ENCODE measurements at regions not wholly inside any gene's neighbourhood (a gene's known extent, or its start where the extent isn't known, plus 50 kb on each side); places are given as distances from the start of the nearest gene placed in this dataset.

DNA sequence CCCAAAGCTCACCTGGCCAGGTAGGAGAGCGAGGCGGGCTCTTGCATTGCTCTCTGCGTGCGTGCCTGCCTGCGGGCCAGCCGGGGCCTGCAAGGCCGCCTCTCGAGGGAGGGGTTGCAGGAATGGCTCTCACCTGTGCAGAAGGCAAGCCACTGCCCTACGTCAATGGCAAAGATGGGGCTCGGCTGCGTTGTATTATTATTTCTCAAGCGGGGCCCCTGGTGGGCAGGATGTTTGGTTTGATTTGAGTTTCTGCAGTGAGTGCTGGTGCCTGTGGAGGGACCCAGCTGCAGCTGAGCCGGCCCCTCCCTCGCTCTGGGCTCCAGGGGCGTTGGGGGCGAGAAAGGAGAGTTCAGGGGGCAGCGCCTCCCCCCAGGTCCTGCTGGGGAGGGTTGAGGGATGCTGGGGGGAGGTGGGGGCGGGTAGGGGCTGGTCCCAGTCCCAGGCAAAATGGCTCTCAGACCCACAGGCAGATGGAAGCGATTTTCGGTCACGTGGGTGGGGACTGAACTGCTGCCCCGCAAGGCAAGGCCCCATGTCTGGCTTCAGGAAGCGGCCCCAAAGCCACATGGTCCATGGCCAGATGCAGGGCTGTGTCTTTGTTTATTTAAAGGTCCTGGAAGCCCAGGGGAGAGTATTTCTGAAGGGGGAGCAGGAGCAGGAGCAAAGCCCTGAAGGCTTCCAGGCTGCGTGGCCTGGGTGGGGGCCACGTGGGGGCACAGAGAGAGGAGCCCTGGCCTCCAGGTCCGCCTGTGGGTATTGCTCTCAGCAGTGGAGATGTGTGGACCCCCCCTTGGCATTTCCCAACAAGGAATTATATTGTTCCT is 338.8 kb downstream of the SEC14L1 start:
- no peak for DNase-seq

DNA sequence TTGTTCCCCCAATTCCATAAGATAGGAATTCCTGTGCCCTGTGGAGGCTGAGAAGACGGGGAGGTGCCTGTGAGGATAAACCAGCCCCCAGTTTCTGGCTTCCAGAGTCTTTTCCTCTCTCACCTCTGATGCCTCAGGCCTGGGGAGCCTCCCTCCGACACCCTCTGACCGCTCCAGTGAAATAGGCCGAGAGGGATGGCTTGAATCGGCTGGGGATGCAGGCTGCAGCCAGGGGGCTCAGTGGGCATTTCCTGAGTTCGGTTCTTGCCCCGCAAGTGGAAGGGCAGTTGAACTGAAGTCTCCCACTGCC is 339.4 kb downstream of the SEC14L1 start:
- no peak for DNase-seq

DNA sequence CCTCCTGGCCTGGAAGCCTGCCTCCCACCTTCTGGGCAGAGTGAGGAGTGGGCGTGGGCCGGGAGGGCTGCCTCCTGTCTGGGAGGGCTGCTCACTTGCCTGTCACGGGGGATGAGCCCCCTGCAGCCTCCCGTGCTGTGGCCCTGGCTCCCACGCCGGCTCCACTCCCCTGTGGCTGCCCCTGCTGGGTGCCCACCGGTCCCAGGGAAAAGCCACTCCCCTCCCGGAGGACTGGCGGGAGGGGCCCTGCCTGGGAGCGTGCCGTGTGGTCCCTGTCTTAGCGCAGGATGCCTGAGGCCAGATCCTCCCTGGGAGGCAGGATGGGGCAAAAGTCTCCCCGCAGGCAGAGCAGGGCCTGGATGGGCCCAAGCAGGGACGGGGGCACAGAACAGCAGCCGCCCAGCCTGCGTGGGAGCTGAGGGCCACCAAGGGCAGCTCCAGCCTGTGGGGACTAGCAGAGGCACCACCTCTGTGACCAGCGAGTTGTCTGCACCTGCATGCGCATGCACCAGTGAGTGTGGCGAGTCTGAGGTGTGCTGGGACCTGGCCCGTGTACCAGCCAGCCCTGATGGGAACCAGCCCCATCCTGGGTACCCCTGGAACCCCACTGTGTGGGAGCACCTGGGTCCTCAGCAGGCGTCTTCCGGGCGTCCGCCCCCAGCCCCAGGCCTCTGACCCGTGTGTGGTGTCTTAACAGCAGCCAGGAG is 339.9 kb downstream of the SEC14L1 start:
- no peak for DNase-seq

DNA sequence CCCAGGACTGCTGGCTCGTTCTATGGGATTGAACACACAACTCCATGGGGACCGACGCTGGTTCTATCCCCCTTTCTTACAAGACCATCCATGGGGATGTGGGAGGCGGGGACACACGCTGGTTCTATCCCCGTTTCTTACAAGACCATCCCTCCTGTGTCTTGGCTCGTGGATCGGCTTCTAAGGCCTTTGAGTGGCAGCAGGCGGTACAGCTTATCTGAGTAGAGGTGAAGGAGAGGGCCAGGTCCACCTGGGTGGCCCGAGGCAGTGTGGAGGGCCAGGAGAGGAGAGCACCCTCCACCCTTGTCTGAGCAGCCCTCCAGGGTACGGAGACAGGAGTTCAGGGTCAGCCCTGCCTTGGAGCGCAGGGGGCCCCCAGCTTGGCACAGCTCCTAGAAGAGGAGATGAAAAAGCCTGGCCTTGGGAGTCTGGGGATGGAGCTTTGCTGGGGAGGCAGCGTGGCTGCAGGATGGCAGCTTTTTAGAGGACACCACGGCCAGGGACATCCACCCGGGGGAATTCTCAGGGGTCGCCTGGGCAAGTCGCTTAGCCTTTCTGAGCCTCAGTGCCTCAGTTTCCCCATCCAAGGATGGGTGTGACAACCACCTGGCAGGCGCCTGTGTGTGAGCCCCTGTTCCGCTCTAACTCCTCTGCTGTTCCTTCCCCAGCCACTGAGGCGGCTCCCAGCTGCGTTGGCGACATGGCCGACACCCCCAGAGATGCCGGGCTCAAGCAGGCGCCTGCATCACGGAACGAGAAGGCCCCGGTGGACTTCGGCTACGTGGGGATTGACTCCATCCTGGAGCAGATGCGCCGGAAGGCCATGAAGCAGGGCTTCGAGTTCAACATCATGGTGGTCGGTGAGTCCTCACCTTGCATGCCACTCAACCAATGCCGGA is 341.0 kb downstream of the SEC14L1 start:
- DNase-seq, result no peak

DNA sequence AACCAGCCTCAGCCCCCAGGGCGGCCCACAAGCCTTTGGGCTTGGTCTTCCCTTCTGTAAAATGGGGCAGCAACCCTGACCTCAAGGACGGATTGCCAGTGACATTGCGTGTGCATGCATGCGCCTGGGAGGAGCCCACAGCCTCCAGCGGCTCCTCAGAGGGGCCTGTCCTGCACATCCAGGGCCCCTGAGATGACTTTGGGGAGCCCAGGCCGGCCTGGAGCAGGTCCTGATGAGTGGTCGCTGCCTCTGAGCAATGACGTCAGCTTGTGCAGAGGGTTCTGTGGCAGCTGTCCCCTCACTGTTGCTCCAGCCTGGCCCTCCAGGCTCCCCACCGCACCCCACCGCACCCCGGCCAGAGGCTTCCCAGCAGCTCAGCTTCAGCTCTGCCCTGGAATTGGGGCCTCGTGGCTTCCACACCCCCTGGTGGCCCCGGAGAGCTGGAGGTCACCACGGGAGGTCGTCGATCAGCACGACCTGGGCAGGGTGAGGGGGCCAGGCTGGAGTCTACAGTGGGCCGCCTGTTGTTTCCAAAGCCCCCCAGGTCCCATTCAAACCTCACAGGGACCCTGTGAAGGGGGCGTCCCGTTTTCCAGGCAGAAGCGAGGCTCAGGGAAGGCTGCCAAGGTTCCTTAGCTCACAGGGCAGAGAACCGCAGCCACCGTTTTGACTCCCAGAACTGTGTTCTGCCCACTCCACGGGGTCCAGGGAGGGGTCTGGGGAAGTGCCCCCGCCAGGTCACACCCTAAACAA is 341.8 kb downstream of the SEC14L1 start:
- DNase-seq, result no peak

DNA sequence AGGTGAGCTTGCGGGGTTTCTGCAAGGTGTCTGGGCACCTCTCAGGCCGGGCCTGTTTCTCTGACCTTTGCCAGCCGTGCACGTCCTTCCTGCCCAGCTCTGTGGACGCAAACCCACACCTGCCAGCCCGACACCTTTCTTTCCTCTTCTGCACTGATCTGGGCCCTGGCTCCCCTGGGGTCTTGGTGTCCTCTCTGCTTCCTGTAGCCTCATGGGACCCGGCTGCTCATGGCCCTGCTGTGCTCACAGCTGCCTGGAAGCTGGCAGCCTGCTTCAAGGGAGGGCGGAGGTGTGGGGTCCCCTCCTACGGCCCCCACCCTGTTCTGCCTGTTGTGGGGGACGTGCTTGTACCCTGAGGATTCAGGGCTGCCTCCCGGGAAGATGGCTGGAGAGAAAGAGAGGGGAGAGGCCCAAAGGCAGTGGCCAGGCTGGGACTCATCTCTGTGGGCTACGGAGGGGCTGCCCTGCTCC is 342.4 kb downstream of the SEC14L1 start:
- DNase-seq, result no peak

DNA sequence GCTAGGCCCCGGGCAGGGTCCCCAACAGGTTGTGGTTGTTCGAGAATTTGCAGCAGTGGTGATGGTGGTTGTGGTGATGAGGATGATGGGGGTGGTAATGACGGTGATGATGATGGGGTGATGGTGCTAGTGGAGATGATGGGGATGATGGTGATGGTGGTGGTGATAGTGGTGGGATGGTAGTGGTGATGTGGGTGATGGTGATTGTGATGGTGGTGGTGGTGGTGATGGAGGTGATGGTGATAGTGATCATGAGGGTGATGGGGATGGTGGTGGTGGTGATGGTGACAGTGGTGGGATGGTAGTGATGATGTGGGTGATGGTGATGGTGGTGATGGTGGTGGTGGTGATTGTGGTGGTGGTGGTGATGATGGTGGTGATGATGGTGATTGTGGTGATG is 343.3 kb downstream of the SEC14L1 start:
- DNase-seq, result no peak

DNA sequence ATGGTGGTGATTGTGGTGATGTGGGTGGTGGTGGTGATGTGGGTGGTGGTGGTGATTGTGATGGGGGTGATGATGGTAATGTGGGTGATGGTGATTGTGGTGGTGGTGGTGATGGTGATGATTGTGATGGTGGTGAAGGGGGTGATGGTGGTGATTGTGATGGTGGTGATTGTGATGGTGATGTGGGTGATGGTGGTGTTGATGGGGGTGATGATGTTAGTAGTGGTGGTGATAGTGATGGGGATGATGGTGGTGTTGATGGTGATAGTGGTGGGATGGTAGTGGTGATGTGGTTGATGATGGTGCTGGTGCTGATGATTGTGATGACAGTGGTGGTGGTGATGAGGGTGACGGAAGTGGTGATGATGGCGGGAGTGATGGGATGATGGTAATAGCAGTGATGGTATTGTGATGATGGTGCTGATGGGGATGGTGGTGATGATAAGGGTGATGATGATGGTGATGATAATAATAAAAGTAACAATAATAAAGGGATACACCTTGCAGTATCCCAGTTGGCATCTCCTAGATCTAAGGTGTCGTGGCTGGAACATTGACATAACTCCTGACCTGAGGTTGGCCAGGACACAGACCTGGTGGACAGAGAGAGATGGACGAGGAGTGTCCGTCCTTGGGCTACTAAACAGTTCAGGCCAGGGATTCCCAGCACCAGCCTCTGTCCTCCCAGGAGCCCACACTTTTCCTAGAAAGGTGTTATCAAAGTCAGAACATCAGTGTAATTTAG is 344.5 kb downstream of the SEC14L1 start:
- no peak for DNase-seq

DNA sequence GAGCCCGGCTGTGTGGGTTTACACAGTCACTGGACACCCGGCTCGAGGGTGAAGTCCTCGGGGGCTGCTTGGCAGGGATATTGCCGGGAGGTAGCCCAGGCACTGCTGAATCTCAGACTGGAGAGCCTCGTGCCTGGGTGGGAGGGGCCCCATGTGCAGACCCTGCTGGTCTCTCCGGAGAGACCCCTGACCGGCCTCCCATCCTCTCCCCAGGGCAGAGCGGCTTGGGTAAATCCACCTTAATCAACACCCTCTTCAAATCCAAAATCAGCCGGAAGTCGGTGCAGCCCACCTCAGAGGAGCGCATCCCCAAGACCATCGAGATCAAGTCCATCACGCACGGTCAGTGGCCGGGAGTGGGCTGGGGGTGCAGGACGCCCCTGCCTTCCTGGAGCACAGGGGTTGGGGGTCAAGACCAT is 346.5 kb downstream of the SEC14L1 start:
- no peak for DNase-seq

DNA sequence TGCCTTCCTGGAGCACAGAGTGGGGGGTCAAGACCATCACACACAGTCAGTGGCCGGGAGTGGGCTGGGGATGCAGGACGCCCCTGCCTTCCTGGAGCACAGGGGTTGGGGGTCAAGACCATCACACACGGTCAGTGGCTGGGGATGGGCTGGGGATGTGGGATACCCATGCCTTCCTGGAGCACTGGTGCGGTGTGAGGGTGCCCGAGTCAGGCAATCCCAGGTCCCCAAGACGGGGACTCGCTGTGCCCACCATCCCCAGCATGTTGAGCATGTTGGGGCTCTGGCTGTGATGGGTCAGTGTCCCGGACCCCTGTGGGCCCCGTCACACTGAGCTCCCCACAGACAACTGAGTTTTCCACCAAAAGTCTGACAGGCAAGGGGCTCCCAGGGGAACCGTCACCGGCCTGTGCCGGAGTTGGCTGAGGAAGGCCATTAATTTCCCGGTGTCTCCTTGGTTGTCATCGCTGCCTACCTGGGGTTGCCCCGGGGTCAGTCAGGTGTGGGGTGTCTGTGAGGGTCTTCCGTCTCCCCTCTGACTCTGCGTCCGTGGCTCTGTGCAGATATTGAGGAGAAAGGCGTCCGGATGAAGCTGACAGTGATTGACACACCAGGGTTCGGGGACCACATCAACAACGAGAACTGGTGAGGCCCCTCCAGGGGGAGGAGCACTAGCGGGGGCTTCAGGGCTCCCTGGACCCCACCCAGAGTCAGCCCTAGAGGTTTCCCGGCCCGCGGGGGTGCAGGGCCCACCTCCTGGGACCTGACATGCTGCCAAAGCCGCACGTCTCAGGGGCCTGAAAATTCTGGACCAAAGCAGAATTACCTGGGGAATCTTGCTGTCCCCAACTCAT is 347.1 kb downstream of the SEC14L1 start:
- no peak for DNase-seq

DNA sequence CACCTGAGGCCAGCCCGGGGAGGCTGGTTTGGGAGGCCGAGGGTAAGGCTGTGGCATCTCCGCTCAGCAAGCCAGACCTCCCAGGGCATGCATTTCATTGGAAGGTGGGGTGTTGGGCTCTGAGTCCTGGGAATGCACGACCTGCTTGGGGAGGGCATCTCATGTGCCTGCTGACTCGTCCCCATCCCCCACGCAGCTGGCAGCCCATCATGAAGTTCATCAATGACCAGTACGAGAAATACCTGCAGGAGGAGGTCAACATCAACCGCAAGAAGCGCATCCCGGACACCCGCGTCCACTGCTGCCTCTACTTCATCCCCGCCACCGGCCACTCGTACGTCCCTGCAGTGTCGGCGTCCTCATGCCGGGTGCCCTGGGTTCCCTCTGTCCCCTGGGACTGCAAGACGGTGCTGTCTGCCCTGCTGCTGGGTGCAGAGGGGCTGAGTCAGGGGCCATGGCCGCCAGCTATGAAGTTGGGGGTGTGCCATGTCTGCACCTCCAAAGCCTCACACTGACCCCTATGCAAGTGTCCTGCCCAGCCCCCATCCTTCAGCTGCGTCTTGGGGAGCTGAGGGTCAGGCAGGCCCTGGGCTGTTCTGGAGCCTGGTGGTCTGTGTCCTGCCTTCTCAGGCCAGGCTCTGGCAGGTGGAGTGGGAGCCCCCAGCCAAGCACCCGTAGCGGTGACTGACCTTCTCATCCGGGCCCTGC is 347.9 kb downstream of the SEC14L1 start:
- no peak for DNase-seq

DNA sequence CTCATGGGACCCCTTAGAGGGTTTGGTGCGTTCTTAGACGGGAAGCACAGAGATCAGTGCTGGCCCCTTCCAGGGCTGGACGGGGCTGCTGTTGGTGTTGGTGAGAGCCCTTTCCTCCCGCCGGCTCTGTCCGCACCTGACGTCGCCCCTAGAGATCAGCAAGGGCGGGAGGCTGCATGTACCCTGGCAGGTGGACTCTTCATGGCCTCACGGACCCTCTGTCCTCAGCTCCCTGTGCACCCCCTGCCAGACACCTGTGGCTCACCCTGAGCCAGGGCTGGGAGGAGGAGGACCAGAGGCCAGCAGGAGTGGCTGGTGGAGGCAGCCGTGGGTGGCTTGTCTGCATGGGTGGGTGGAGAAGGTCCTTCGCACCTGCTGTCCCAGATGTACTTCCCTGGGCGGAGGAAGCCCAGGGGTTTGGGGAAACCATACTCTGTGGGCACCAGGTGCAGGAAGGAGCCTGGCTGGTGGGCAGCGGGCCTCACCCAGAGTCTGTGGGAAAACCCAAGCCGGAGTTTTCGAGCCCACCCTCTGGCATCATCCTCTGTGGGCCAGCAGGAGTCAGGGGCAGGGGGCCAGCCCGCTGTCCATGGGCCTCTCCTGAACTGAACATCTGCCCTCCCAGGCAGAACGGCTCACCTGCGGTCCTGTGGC is 348.6 kb downstream of the SEC14L1 start:
- DNase-seq, result no peak

DNA sequence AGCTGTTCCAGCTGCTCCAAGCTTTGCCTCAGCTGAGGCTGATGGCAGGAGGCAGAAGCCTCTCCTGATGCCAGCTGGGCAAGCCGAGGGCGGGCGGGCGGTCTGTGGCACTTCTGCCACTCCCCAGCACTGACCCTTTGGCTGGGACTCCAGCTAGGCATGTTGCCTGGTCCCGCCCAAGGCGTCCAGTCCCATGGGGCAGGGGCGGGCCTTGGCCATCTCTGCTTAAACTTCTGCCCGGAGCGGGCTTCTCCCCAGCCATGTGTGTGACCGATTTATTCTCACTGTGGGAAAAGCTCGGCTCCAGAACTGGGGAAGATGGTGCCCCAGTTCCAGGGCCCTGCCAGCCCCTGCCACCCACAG is 349.1 kb downstream of the SEC14L1 start:
- no peak for DNase-seq

DNA sequence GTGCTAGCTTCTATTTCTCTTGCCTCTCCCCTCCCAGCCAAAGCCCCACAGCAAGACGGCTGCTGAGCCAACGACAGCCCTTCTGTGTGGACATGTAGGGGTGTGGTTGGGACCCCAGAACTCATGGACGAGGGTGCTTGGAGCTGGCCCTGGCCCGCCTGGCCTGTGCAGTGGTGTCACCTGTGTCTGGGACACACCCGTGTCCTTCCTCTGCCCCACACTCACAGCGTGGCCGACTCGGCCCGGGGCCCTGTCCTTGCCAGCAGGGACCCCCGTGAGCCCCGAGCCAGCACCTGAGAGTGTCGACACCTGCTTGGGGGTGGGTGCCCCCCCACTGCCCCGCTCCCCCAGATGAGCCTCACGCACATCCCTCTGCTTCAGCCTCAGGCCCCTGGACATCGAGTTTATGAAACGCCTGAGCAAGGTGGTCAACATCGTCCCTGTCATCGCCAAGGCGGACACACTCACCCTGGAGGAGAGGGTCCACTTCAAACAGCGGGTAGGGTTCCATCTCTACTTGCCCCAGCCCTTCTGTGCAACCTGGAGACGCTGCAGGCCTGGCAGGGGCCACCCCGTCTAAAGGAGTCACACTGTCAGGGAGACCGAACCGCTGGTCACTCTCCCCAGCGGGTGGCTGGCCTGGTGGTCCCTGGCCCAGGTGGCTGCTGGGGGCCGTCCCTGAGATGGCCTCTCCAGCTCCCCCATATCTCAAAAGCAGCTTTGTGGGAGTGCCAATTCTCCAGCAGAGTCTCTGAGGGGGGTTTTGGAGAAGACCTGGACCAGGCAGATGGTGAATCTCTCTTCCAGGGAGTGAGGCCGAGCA is 349.8 kb downstream of the SEC14L1 start:
- no peak for DNase-seq

DNA sequence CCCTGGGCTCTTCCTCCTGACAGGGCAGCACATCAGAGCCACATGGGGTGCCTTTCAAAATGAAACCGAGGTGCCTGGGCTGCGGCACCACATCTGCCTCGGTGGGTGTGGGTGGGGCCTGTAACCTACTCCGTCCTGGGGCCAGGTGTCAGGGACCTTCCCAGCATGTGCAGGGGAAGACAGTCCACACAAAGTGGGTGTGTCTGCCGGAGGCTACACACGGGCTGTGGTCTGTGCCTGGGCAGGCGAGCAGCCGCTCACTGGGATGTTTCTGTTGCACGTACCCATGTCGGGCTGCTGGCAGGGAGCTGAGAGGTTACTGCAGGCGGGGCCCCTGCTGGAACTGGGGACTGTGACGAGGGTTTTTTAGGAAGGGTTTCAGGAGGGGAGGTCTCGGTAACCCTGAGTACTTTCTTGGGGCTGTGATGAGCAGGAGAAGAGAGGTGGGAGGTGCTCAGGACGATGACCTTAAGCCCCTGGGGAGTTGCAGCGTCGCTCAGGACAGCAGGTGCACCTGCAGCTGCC is 351.2 kb downstream of the SEC14L1 start:
- DNase-seq, result no peak

DNA sequence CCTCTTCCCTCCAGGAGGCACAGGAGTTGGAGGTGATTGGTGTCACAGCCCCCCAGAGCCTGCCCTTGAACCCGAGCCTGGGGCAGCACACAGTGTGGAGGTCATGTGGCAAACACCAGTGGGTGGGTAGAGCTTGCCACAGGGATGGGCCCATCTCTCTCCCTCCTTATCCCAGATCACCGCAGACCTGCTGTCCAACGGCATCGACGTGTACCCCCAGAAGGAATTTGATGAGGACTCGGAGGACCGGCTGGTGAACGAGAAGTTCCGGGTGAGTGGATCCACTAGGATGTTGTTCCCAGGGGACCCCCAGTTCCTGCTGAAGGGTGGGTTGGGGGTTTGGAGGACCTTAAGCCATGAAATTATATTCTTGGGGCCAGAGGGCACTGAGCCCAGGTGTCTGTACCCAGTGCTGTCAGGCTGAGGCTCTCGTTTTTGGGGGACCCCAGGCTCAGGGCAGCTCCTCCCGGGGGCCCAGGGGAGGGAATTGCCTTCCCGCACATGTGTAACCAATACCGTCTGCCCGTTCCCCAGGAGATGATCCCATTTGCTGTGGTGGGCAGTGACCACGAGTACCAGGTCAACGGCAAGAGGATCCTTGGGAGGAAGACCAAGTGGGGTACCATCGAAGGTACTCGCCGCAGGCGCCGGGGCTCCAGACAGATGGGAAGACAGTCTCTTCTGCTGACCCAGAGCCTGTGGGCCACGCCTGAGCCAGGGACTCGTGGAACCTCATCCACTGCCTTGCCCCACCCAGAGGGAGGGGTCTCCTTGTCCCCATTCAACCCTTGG is 351.9 kb downstream of the SEC14L1 start:
- DNase-seq, result no peak

DNA sequence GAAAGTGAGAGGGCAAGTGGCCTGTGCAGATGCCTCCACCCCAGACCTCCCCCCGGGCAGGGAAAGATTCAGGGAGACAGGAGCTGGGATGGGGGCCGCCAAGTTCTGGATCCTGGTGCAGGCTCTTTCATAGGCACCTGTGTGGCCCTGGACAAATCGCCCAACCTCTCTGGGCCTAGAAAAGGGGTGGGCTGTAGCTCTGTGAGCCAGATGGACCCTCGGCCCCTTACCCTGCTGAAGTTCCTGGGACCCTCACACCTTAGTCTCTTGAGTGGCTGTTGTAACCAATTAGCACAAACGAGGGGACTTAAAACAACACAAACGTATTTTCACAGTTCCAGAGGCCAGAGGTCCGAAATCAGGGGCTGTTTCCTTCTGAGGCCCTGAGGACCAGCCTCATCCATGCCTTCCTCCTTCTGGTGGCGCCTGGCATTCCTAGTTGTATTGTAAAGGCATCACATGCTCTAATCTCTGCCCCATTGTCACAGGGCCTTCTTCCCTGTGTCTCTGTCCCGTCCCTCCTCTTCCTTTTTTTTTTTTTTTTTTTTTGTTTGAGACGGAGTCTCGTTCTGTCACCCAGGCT is 352.6 kb downstream of the SEC14L1 start:
- DNase-seq, result no peak

All from NCI-H146 (cell line).